H1 (cell line): ENCODE measurements at regions not wholly inside any gene's neighbourhood (a gene's known extent, or its start where the extent isn't known, plus 50 kb on each side); places are given as distances from the start of the nearest gene placed in this dataset.

ENCODE experiments used
- ATF2 ChIP-seq: IDR thresholded peaks from 2 replicates; pipeline ENCODE4 v1.6.1; 2012; ENCODE audit warnings: low read length, inconsistent platforms
- SRF ChIP-seq: IDR thresholded peaks from 2 replicates; pipeline ENCODE4 v1.6.1; 2011; ENCODE audit warnings: mild to moderate bottlenecking, low read depth, low read length, moderate library complexity

- TF ChIP-seq SRF (no peak), ATF2 (no peak)
Measured at GRCh38 chr1:98420376-98421084, 241.0 kb upstream of the SNX7 start (continued).
